ENCODE measurements at regions not wholly inside any gene's neighbourhood (a gene's known extent, or its start where the extent isn't known, plus 50 kb on each side); places are given as distances from the start of the nearest gene placed in this dataset.

DNA sequence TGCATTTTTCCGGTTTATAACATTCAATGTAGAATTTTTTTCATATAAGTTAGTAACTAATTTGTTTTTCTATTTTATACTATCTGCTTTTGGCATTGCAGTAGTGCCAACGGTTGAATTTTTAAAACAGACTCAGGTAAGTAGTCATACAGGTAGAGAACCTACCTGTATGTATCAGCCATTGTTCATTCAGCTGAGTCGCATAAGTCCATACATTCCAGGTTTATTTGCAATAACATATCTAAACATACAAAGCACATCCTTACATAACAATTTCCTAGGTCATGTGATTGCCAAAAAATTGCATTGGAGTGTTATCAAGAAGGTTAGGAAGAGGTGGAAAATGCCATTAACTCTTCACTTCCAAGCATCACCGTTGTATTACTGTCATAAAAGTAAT is 1059.3 kb upstream of the CNTN5 start:
- peaks cover 23% of the 10 kb centered on the region for H3K9me3 Mint-ChIP-seq
- H3K36me3 Mint-ChIP-seq: no peaks in the 10 kb centered on the region
- H3K4me1 Mint-ChIP-seq: no peaks in the 10 kb centered on the region
- no peak for ATAC-seq
- no peak overlapping the region for H3K27ac Mint-ChIP-seq
- DNase-seq (ENCODE audit: low spot score in 2 of 2): no peak
- H3K4me3 Mint-ChIP-seq: no peak overlapping the region

- no peaks in the 10 kb centered on the region for H3K36me3 Mint-ChIP-seq
Observed at GRCh38 chr11:97962758-97963157, 1058.0 kb upstream of the CNTN5 start.

GRCh38 chr11:97963528-97964331 is 1057.0 kb upstream of the CNTN5 start:
- Mint-ChIP-seq H3K9me3 (peaks cover 23% of the 10 kb centered on the region), H3K36me3 (no peaks in the 10 kb centered on the region), H3K4me1 (no peaks in the 10 kb centered on the region)

More at GRCh38 chr11:97962758-97963157, 1058.0 kb upstream of the CNTN5 start:
- ATAC-seq: no peak
- Mint-ChIP-seq H3K27ac (no peak overlapping the region), H3K4me3 (no peak overlapping the region), H3K4me1 (no peaks in the 10 kb centered on the region), H3K9me3 (peaks cover 23% of the 10 kb centered on the region)
- no peak for DNase-seq (ENCODE audit: low spot score in 2 of 2)

GRCh38 chr11:97964332-97965004 is 1056.3 kb upstream of the CNTN5 start:
- H3K4me3 Mint-ChIP-seq: no peak overlapping the region
- H3K27ac Mint-ChIP-seq: no peak overlapping the region
- no peak for ATAC-seq
- no peak for DNase-seq (ENCODE audit: low spot score in 2 of 2)
- no peaks in the 10 kb centered on the region for H3K36me3 Mint-ChIP-seq
- no peaks in the 10 kb centered on the region for H3K4me1 Mint-ChIP-seq
- peaks cover 21% of the 10 kb centered on the region for H3K9me3 Mint-ChIP-seq

More at GRCh38 chr11:97963528-97964331, 1057.0 kb upstream of the CNTN5 start:
- ATAC-seq (no peak), DNase-seq (ENCODE audit: low spot score in 2 of 2) (no peak)
- no peak overlapping the region for H3K27ac Mint-ChIP-seq
- H3K4me3 Mint-ChIP-seq: no peak overlapping the region

- Mint-ChIP-seq H3K4me3 (no peak overlapping the region), H3K9me3 (peaks cover 23% of the 10 kb centered on the region), H3K36me3 (no peaks in the 10 kb centered on the region), H3K4me1 (no peaks in the 10 kb centered on the region), H3K27ac (no peak overlapping the region)
- ATAC-seq: no peak
- DNase-seq (ENCODE audit: low spot score in 2 of 2): no peak
Observed at GRCh38 chr11:97965849-97966646, 1054.7 kb upstream of the CNTN5 start.

GRCh38 chr11:97966901-97967300 is 1053.8 kb upstream of the CNTN5 start:
- ATAC-seq: no peak
- Mint-ChIP-seq H3K4me3 (no peak overlapping the region), H3K27ac (no peak overlapping the region), H3K4me1 (no peaks in the 10 kb centered on the region), H3K9me3 (peaks cover 21% of the 10 kb centered on the region), H3K36me3 (no peaks in the 10 kb centered on the region)
- DNase-seq (ENCODE audit: low spot score in 2 of 2): no peak

- no peaks in the 10 kb centered on the region for H3K36me3 Mint-ChIP-seq
- H3K9me3 Mint-ChIP-seq: peaks cover 13% of the 10 kb centered on the region
- ATAC-seq: no peak
- H3K4me3 Mint-ChIP-seq: no peak overlapping the region
- no peak for DNase-seq (ENCODE audit: low spot score in 2 of 2)
- H3K4me1 Mint-ChIP-seq: no peaks in the 10 kb centered on the region
- H3K27ac Mint-ChIP-seq: no peak overlapping the region
Observed at GRCh38 chr11:97968071-97968470, 1052.7 kb upstream of the CNTN5 start.

DNA sequence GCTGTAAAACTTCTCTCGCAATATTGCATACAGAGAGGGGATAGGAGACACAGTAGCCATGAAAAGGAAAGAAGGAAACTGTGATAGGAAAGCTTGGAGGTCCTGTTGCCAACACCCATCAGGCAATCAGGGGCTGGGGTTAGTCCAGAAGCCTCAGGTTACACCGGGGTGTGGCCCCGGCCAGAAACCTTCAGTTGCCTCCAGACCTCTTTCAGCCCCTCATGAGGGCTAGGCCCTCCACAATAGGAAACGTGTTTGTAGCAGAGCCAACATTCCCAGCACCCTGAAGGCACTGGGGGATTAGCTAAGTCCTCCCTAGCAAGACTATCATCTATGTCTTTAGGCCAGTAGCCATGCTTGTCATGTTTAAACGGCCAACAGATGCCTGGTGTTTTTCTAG is 1048.0 kb upstream of the CNTN5 start:
- Mint-ChIP-seq H3K4me3 (no peak overlapping the region), H3K36me3 (no peaks in the 10 kb centered on the region), H3K9me3 (peaks cover 17% of the 10 kb centered on the region), H3K4me1 (no peaks in the 10 kb centered on the region), H3K27ac (no peak overlapping the region)
- DNase-seq (ENCODE audit: low spot score in 2 of 2) (no peak), ATAC-seq (no peak)

GRCh38 chr11:97973352-97973857 is 1047.3 kb upstream of the CNTN5 start:
- peaks cover 17% of the 10 kb centered on the region for H3K9me3 Mint-ChIP-seq
- H3K36me3 Mint-ChIP-seq: no peaks in the 10 kb centered on the region
- ATAC-seq (no peak), DNase-seq (ENCODE audit: low spot score in 2 of 2) (no peak)
- no peak overlapping the region for H3K27ac Mint-ChIP-seq
- no peak overlapping the region for H3K4me3 Mint-ChIP-seq
- H3K4me1 Mint-ChIP-seq: no peaks in the 10 kb centered on the region

GRCh38 chr11:97974798-97975498 is 1045.8 kb upstream of the CNTN5 start:
- ATAC-seq (no peak), DNase-seq (ENCODE audit: low spot score in 2 of 2) (no peak)
- Mint-ChIP-seq H3K36me3 (no peaks in the 10 kb centered on the region), H3K4me1 (no peaks in the 10 kb centered on the region), H3K9me3 (peaks cover 17% of the 10 kb centered on the region), H3K27ac (no peak overlapping the region), H3K4me3 (no peak overlapping the region)

GRCh38 chr11:97977726-97978125 is 1043.0 kb upstream of the CNTN5 start:
- Mint-ChIP-seq H3K27ac (no peak overlapping the region), H3K36me3 (no peaks in the 10 kb centered on the region), H3K4me3 (no peak overlapping the region), H3K4me1 (no peaks in the 10 kb centered on the region), H3K9me3 (peaks cover 21% of the 10 kb centered on the region)
- ATAC-seq: no peak
- no peak for DNase-seq (ENCODE audit: low spot score in 2 of 2)

DNA sequence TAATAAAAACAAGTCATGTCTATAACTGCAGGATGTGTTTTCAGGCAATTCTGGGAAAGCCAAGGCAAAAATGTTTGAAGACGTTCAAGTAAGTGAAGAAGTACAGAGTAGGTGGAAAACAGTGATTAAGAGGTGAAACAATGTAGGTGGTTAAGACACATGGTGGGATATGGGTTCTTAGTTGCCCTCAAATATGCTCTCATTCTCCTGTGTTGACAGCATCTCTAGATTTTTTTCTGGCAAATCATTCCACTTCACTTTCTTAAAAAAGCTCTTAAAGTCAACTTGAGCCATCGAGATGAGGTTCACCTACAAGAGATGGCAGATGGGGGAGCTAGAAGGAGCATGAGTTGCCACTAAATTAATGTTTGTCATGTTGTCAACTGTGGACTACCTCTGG is 1041.0 kb upstream of the CNTN5 start:
- Mint-ChIP-seq H3K4me3 (no peak overlapping the region), H3K4me1 (no peaks in the 10 kb centered on the region), H3K27ac (no peak overlapping the region), H3K36me3 (no peaks in the 10 kb centered on the region), H3K9me3 (peaks cover 21% of the 10 kb centered on the region)
- ATAC-seq (no peak), DNase-seq (ENCODE audit: low spot score in 2 of 2) (no peak)

DNA sequence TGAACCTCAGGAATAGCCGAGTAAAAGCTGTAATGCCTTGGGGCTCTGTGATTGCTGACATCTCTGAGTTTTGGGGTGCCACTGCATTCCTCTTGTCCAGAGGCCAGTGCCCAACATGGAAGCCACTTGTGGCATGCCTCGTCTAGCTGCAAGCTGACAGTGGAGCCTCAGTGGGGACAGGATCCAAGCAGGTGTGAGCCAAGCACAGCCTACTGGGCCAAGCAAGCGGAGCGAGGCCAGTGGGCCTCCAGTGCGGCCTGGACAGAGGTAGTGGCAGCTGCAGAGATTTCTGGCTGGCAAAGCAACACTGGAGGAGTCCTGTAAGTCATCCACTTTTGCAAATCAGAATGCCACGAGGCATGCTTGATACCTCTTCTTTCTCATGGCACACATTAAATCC is 1038.2 kb upstream of the CNTN5 start:
- no peaks in the 10 kb centered on the region for H3K36me3 Mint-ChIP-seq
- no peak for DNase-seq (ENCODE audit: low spot score in 2 of 2)
- no peak overlapping the region for H3K27ac Mint-ChIP-seq

DNA sequence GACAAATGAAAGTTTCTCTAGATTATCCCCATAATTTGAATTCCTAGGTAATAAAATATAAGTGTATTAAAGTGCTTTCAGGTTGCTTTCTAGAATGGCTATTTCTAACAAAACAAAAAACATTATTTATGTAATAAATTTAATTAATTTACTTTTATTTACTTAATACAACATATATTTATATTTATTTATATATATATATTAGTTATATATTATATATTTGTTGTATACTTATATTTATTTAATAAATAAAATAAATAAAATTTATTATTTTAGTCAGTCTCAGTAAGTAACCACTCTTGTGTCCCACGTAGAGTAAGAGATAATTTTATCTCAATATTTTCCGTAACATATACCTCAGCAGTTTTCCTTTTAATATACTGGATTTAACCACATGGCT is 1031.6 kb upstream of the CNTN5 start:
- Mint-ChIP-seq H3K4me1 (no peaks in the 10 kb centered on the region), H3K4me3 (no peak overlapping the region), H3K36me3 (no peaks in the 10 kb centered on the region), H3K9me3 (peaks cover 18% of the 10 kb centered on the region), H3K27ac (no peak overlapping the region)
- DNase-seq (ENCODE audit: low spot score in 2 of 2) (no peak), ATAC-seq (no peak)

More for the DNA sequence above, 1038.2 kb upstream of the CNTN5 start:
- Mint-ChIP-seq H3K4me1 (no peaks in the 10 kb centered on the region), H3K9me3 (peaks cover 20% of the 10 kb centered on the region), H3K4me3 (no peak overlapping the region)
- no peak for ATAC-seq

All from stimulated activated effector memory CD8-positive, alpha-beta T cell treated with anti-CD3 and anti-CD28 coated beads, Interleukin-12 subunit alpha, Interleukin-12 subunit beta, amount 100 ng/mL, for 72 hours (primary cell).